HepG2 (cell line): ENCODE measurements at regions not wholly inside any gene's neighbourhood (a gene's known extent, or its start where the extent isn't known, plus 50 kb on each side); places are given as distances from the start of the nearest gene placed in this dataset.

Source experiments
- ATF7-NPFF ChIP-seq: sonication (generic); formaldehyde crosslinking; IDR thresholded peaks from 2 replicates; pipeline ENCODE4 v1.8.1; 2023; ENCODE audit warnings: mild to moderate bottlenecking, low read depth, missing genetic modification reagents, moderate library complexity
- ZSCAN30 ChIP-seq: sonication (generic); formaldehyde crosslinking; IDR thresholded peaks from 2 replicates; pipeline ENCODE4 v1.5.0; 2020; ENCODE audit warnings: mild to moderate bottlenecking, missing genetic modification reagents
- TF ChIP-seq, protein P1 (sequence below): sonication (generic); formaldehyde crosslinking; IDR thresholded peaks from 2 replicates; pipeline ENCODE4 v1.9.0; 2021; ENCODE audit warnings: mild to moderate bottlenecking, missing genetic modification reagents
- TF ChIP-seq, protein P2 (sequence below): sonication (generic); formaldehyde crosslinking; IDR thresholded peaks from 2 replicates; pipeline ENCODE4 v1.5.0; 2020; ENCODE audit warnings: missing genetic modification reagents, mild to moderate bottlenecking, borderline replicate concordance
- TF ChIP-seq, protein P3 (sequence below): sonication (generic); formaldehyde crosslinking; IDR thresholded peaks from 2 replicates; pipeline ENCODE4; 2020; ENCODE audit warnings: missing genetic modification reagents, mild to moderate bottlenecking, borderline replicate concordance
- TF ChIP-seq, protein P4 (sequence below): sonication (generic); formaldehyde crosslinking; IDR thresholded peaks from 2 replicates; pipeline ENCODE4 v1.8.0; 2022; ENCODE audit warnings: mild to moderate bottlenecking, missing genetic modification reagents, moderate library complexity

DNA sequence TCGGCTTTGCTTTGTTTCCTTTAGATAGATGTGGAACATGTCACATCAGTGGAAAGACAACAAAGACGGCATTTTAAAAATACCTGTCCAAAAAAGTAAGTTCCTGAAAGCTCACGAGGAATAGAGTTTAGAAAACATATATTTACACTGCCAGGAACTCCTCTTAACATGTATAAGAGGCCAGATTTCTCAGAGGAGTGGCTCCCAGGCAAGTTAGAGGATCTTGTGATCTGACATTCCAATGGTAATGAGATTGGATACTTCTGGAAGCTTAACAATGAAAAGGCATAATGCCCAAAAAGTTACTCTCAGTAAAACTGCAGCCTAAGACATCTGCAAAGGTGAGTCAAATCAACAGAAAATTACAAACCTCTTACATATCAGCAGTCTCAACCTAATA, 77.1 kb downstream of the CYRIA start (continued):
- TF ChIP-seq, protein P1, sequence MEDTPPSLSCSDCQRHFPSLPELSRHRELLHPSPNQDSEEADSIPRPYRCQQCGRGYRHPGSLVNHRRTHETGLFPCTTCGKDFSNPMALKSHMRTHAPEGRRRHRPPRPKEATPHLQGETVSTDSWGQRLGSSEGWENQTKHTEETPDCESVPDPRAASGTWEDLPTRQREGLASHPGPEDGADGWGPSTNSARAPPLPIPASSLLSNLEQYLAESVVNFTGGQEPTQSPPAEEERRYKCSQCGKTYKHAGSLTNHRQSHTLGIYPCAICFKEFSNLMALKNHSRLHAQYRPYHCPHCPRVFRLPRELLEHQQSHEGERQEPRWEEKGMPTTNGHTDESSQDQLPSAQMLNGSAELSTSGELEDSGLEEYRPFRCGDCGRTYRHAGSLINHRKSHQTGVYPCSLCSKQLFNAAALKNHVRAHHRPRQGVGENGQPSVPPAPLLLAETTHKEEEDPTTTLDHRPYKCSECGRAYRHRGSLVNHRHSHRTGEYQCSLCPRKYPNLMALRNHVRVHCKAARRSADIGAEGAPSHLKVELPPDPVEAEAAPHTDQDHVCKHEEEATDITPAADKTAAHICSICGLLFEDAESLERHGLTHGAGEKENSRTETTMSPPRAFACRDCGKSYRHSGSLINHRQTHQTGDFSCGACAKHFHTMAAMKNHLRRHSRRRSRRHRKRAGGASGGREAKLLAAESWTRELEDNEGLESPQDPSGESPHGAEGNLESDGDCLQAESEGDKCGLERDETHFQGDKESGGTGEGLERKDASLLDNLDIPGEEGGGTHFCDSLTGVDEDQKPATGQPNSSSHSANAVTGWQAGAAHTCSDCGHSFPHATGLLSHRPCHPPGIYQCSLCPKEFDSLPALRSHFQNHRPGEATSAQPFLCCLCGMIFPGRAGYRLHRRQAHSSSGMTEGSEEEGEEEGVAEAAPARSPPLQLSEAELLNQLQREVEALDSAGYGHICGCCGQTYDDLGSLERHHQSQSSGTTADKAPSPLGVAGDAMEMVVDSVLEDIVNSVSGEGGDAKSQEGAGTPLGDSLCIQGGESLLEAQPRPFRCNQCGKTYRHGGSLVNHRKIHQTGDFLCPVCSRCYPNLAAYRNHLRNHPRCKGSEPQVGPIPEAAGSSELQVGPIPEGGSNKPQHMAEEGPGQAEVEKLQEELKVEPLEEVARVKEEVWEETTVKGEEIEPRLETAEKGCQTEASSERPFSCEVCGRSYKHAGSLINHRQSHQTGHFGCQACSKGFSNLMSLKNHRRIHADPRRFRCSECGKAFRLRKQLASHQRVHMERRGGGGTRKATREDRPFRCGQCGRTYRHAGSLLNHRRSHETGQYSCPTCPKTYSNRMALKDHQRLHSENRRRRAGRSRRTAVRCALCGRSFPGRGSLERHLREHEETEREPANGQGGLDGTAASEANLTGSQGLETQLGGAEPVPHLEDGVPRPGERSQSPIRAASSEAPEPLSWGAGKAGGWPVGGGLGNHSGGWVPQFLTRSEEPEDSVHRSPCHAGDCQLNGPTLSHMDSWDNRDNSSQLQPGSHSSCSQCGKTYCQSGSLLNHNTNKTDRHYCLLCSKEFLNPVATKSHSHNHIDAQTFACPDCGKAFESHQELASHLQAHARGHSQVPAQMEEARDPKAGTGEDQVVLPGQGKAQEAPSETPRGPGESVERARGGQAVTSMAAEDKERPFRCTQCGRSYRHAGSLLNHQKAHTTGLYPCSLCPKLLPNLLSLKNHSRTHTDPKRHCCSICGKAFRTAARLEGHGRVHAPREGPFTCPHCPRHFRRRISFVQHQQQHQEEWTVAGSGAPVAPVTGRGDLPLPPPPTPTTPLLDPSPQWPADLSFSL (CRISPR knock-in tag): no peak
- TF ChIP-seq, protein P2, sequence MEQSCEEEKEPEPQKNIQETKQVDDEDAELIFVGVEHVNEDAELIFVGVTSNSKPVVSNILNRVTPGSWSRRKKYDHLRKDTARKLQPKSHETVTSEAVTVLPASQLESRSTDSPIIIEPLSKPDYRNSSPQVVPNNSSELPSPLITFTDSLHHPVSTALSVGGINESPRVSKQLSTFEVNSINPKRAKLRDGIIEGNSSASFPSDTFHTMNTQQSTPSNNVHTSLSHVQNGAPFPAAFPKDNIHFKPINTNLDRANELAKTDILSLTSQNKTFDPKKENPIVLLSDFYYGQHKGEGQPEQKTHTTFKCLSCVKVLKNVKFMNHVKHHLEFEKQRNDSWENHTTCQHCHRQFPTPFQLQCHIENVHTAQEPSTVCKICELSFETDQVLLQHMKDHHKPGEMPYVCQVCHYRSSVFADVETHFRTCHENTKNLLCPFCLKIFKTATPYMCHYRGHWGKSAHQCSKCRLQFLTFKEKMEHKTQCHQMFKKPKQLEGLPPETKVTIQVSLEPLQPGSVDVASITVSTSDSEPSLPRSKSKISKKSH: no peak
- TF ChIP-seq, protein P3, sequence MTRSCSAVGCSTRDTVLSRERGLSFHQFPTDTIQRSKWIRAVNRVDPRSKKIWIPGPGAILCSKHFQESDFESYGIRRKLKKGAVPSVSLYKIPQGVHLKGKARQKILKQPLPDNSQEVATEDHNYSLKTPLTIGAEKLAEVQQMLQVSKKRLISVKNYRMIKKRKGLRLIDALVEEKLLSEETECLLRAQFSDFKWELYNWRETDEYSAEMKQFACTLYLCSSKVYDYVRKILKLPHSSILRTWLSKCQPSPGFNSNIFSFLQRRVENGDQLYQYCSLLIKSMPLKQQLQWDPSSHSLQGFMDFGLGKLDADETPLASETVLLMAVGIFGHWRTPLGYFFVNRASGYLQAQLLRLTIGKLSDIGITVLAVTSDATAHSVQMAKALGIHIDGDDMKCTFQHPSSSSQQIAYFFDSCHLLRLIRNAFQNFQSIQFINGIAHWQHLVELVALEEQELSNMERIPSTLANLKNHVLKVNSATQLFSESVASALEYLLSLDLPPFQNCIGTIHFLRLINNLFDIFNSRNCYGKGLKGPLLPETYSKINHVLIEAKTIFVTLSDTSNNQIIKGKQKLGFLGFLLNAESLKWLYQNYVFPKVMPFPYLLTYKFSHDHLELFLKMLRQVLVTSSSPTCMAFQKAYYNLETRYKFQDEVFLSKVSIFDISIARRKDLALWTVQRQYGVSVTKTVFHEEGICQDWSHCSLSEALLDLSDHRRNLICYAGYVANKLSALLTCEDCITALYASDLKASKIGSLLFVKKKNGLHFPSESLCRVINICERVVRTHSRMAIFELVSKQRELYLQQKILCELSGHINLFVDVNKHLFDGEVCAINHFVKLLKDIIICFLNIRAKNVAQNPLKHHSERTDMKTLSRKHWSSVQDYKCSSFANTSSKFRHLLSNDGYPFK (CRISPR knock-in tag): no peak
- TF ChIP-seq ZSCAN30: no peak
- TF ChIP-seq ATF7-NPFF (CRISPR knock-in tag): no peak
- TF ChIP-seq, protein P4, sequence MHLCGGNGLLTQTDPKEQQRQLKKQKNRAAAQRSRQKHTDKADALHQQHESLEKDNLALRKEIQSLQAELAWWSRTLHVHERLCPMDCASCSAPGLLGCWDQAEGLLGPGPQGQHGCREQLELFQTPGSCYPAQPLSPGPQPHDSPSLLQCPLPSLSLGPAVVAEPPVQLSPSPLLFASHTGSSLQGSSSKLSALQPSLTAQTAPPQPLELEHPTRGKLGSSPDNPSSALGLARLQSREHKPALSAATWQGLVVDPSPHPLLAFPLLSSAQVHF (CRISPR knock-in tag): no peak
